HG03520 (cell line): ENCODE measurements at regions not wholly inside any gene's neighbourhood (a gene's known extent, or its start where the extent isn't known, plus 50 kb on each side); places are given as distances from the start of the nearest gene placed in this dataset.
"Not testable (repeated sequence)": the region's sequence is repeated elsewhere in the genome, so short reads cannot be mapped to it uniquely, and the experiment has no call there.

Source experiments
- ATAC-seq: cut with Tn5 transposase; IDR thresholded peaks from one replicate; pipeline ENCODE4 v1.9.1; 2021; ENCODE audit warnings: mild to moderate bottlenecking, moderate library complexity; ENCODE audit not compliant: unreplicated experiment

GRCh38 chrX:14352511-14352910 lies 176.8 kb upstream of the GLRA2 start:
- ATAC-seq, result no peak

DNA sequence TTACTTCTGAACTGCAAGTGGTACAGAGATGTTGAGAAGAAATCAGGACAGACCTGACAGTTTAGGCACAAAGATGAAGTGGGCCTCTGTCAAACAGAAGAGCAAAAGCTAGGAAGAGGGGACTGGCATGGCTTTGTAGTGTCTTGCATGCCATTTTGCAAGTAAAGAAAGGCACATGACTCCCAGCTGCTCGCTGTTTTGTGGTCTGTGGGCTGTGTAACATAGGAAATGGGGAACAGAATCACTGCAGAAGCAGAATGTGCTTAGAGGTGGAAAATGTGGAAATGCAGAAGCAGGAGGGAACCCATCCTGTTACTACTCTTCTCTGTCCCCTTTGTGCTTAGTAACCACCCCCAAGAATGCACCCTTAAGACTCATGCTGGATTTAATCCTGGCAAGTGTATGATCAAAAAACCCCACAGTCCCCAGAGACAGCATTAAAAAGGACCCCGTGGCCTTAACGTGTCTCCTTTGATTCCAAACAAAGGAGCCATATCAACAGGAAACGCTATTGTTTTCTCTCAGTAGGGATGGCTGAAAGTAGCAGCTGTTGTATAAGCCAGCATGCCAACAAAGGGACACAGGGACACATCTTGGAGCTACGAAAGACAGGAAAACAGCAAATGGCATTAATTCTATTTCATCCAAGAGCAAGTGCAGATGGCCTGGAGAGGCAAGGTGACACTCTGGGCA lies 177.6 kb upstream of the GLRA2 start:
- no peak for ATAC-seq

DNA sequence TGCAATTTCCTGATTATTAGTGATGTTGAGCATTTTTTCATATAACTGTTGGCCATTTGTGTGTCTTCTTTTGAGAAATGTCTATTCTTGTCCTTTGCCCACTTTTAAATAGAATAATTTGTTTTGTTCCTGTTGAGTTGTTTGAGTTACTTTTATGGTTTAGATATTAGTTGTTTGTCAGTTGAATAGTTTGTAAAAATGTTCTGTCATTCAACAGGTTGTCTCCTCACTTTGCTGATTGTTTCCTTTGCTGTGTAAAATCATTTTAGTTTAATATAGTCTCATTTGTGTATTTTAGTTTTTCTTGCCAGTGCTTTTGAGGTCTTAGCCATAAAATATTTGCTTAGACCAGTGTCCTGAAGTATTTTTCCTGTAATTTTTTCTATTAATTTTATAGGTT lies 181.8 kb upstream of the GLRA2 start:
- ATAC-seq, result no peak

GRCh38 chrX:14344172-14344940 lies 185.0 kb upstream of the GLRA2 start:
- ATAC-seq, result no peak

DNA sequence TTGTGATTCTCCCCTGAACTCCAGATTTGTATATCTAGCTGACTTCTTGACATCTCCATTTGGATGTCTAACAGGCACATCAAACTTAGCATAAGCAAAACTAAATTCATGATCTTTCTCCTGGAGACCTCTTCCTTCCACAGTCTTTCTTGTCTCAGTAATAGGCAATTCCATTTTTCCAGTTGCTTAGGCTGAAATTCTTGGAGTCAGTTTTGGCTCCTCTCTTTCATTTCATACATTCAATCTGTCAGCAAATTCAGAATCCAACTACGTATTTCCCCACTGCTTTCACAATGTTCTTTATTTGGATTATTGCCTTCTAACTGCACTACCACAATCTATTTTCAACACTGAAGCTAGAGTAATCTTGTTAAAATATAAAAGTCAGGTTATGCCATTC lies 219.9 kb upstream of the GLRA2 start:
- no peak for ATAC-seq

DNA sequence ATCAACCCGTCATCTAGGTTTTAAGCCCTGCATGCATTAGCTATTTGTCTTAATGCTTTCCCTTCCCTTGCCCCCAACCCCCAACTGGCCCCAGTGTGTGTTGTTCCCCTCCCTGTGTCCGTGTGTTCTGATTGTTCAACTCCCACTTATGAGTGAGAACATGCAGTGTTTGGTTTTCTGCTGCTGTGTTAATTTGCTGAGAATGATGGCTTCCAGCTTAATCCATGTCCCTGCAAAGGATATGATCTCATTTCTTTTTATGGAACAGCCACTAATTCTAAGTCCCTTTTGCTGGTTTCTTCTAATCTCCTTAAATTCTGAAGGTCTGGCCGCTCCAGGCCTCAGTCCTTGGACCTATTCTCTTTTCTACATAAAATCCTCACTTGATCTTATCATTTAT lies 220.4 kb upstream of the GLRA2 start:
- ATAC-seq, result not testable (repeated sequence)

DNA sequence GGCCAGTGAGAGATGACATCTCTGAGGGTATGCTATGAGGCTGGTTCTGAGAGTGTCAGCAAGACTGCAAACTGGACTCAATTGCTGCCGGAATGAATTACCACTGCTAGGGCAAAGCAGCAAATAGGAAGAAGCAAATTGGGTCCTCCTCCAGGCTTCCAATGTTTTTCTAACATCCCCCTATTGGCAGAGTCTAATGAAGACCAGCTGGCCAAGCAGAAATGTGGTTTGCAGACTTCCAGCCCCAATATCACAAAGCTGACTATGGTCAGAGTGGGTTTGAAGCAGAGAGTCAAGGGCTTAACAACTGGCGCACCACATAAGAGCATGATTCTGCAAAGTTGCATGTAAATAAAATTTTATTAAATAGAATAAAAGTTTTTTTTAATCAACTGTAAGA lies 225.4 kb upstream of the GLRA2 start:
- ATAC-seq, result no peak

GRCh38 chrX:14302561-14302960 lies 226.8 kb upstream of the GLRA2 start:
- not testable (repeated sequence) for ATAC-seq

GRCh38 chrX:14300376-14300775 lies 229.0 kb upstream of the GLRA2 start:
- ATAC-seq, result no peak

DNA sequence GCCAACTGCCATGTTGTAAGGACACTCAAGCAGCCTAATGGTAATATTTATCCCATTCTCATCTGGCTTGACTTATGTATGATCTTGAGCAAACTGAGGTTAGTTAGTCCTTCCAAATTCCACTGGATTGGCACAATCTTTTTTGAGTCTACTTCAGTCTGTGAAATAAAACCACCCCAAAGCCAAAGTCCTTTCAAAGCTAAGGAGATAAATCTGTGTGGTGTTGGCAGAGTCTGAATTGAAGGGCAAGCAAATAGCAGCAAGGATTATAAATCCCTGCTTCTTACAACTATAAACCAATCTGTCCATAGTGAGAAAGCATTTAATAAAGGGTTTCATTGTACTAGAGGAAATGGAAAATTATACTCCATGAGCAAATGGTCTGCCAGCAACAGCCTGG lies 233.9 kb upstream of the GLRA2 start:
- no peak for ATAC-seq

DNA sequence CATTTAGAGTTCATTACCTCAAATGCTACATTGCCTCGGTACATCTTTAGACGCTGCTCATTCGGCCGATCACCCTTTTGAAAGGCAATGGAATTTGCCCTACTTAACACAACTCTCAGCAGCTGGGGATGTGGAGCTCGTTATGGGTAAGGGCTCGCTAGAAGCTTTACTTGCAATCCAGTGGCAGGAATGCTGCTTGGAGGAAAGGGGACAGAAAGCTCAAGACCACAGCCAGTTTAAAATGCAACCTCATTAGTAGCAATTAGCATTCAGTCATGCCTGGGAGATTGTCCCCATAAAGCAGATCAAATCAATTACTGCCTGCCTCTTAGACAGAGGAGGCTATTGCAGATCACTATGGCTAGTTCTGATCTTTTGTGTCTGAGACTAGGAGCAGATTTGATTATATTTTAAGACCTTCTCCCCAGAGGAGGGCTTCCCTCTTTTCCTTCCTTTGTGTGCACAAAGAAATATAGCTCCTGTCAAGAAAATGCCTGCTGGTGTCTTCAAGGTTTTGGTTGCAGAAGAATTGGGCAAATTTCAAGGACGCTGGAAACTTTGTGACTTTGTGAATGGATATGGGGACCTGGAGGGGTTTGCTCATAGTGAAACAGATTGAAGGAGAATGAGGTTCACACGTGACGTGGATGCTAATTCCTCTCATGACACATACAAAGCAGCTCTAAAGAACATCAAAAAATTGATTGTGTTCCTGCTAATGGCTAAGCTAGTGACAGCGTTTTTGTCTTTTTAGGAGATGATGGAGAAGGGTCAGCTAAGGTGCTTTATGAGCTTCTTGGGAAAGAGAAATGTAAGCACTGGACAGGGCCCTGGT lies 237.5 kb upstream of the GLRA2 start:
- no peak for ATAC-seq

- no peak for ATAC-seq
These were observed 239.0 kb upstream of the GLRA2 start for GRCh38 chrX:14290335-14290734.

DNA sequence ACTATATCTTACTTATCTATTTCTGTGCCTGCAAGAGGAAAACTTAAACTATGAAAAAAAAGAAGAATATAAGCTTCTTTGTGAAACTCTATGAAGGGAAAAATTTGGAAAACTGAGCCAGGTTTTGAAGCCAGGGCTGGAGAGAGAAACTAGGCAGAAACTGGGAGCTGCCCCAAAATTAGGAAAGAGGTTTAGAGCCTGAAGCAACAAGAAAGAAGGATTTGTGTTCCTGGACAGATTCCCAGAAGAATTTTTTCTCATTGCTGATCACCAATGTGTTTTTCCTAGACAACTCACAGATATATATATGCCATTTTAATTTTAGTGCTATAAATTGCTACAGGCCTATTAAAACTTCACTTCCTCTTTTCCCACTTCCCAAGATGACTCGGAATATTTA lies 245.0 kb upstream of the GEMIN8 start:
- ATAC-seq, result no peak

DNA sequence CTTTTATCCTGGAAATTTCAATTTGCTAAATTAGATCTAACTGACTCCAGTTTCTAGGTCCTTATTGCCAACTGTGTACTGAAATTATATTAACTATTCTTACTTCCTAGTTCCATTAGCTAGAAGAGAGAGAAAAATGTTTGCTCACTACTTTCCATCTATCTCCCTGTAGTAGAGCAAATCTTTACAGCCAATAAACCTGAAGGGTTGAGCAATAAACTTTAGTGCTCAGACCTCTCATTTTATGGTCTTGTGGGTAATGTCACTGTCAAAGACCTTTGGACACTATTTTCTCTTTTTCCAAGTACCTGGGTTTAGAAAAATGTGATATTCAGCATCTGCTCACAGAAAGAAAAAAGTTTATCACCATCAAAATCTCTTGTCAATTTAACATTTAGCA lies 237.5 kb upstream of the GEMIN8 start:
- ATAC-seq, result no peak

- no peak for ATAC-seq
These were observed 237.0 kb upstream of the GEMIN8 start for GRCh38 chrX:14266705-14267104.

- ATAC-seq, result no peak
These were observed 214.1 kb upstream of the GEMIN8 start for GRCh38 chrX:14243823-14244222.

- no peak for ATAC-seq
These were observed 205.3 kb upstream of the GEMIN8 start for GRCh38 chrX:14235004-14235403.

DNA sequence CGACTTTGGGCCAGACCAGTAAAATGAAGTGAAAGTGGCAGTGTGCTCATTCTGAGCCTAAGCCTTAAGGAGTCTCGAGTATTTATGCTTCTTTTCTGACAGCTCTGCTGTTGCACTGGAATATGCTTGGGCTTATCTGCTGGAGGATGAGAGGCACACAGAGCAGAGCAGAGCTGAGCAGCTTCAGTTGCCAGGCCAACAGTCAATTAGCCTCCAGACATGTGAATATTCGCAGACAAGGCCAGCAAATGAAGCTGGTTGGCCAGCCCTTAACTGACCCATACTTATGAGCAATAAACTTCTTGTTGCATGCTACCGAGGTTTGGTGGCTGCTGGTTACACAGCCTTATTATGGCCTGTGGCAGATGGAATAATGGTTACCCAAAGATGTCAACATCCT lies 203.0 kb upstream of the GEMIN8 start:
- ATAC-seq, result no peak

DNA sequence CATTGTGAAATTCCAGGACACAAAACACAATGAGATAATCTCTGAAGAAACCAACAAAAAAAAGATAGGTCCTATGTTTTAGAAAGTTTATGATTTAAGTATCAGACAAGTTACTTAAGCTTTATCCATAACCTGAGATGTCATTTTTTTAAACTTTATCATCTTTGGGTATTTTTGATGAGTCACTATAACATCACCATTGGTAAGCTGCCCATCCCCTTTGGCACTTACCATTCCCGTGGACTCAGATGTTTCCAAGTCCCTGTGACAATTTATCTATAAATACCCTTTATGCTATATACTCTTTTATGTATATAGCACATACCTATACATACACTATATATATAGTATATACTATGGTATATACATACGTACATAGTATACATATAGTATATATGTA lies 198.9 kb upstream of the GEMIN8 start:
- no peak for ATAC-seq

DNA sequence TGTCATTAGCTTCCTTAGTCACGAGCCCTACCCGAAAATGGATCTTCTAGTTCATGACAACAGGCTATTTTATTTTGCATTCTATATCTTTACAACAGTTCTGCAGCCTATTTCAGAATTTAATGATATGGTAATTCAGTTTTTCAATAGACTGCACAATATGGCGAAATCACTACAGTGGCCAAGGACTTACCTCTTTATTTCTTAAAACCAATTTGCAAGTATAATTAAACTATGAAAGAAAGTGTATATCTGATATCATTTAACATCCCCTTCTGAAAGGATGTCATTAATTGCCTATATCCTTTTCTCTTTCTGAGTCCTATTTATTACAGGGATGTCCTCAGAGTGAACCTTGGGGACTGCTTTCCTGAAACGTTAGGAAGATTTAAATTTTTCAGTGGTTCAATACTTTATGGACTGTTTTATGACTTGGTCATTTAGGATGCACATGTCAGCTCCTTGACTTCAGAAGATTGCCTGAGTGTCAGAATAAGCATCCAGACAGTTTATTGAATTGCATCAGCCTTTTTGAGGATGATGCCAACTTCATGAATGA lies 190.8 kb upstream of the GEMIN8 start:
- no peak for ATAC-seq

DNA sequence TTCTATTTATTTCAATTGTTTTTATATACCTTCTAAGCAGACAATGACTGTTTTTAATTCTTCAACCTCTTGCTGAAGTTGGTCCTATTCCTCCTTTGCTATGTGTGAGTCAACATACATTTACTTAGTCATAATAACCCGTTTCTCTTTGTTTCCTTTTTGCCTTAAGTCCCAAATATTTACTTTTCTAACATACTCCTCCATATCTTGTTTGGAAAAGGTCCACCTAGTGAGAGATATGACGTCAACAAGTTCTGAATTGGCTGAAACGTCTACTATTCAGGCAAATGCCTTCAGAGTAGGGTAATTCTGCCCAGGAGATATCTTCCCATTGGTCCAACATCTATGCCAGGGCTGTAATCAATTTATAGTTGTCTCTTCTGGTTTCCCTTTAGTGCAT lies 179.3 kb upstream of the GEMIN8 start:
- ATAC-seq, result no peak
